ENCODE measurements at regions not wholly inside any gene's neighbourhood (a gene's known extent, or its start where the extent isn't known, plus 50 kb on each side); places are given as distances from the start of the nearest gene placed in this dataset.
A peak's percentile ranks its signal among the peaks of the same experiment; 100 is the strongest.

DNA sequence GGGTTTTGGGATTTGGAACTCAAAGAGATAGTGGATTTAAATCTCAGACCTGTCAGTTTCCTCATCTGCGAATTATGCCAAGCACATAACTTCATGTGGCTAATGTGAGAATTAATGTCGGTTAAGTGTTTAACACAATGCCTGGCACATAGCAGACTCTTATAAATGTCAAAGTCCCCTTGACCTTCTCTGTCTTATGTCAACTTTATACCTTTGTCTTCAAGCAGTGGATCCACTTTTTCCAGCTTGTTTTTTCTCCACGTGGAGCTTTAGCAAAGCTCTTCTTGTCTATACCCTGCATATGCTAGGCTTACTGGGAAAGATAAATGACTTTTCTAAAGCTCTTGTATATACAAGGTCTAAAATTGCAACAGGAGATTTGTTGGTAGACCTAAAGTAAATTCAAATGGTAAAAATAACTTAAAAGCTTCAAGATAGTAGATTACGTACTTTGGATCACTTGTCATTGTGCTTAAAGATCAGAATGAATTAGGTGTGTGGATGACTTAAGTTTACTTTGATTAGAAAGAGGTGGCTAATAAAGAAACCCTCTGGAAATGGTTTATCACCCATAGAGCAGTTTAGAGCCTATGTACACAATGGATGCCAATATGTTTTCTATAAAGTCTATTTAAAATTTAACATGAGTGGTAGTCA is 318.3 kb upstream of the SORL1-AS1 start:
- ATAC-seq (no peak), DNase-seq (no peak)
- intact Hi-C loops (cut with micrococcal nuclease), result no loop called here

DNA sequence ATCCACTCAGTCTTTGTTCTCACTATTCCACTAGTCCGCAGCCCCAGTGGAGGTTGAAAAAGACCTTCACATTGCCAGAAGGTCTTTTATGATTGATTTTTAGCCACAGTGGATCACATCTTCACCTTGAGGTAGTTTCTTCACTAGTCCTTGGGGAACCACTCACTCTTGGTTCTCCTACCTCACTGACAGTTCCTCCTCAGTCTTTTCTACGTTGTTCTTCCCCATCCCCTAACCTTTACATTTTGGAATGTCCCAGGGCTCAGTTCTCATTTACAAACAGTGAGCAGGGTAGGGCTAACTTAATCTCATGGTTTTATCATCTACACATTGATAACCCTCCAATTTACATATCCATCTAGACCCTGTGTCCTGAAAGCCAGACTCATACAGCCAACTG is 316.4 kb upstream of the SORL1-AS1 start:
- DNase-seq (no peak), ATAC-seq (no peak)
- intact Hi-C loops (cut with micrococcal nuclease), result no loop called here

DNA sequence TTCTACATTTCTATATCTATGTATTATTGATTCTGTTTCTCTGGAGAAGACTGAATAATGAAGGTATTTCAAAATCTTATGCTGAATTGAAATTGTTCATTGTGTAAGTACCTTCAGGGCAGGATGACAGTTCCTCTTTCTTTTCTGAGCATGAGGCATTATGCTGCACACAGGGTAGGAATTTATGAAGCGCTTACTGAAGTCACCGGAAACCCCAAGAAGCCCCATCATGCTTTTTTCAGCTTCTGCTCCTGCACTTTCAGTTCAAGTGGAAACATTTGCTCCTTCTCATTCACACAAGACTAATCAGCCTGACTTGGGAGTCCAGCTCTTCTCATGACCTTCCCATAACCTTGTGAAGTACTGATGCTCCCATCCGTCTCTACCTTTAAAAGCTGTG is 314.7 kb upstream of the SORL1-AS1 start:
- intact Hi-C loops (cut with micrococcal nuclease), result no loop called here
- ATAC-seq (no peak), DNase-seq (no peak)

DNA sequence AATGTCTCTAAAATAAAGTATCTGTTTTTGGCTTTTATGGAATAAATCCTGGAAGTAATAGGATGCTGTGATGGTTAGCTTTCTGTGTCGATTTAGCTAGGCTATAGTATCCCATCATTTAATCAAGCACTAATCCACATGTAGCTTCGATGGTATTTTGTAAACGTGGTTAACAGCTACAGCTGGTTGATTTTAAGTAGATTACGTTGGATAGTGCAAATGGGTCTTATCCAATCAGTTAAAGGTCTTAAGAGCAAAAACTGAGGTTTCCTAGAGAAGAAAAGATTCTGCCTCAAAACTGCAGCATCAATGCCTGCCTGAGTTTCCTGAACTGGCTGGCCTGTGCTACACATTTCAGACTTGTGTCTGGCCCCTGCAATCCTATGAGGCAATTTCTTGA is 314.2 kb upstream of the SORL1-AS1 start:
- intact Hi-C loops (cut with micrococcal nuclease), result no loop called here
- no peak for DNase-seq
- no peak for ATAC-seq

GRCh38 chr11:121766166-121766565 is 313.4 kb upstream of the SORL1-AS1 start:
- intact Hi-C loops (cut with micrococcal nuclease), result no loop called here
- DNase-seq (no peak), ATAC-seq (no peak)

DNA sequence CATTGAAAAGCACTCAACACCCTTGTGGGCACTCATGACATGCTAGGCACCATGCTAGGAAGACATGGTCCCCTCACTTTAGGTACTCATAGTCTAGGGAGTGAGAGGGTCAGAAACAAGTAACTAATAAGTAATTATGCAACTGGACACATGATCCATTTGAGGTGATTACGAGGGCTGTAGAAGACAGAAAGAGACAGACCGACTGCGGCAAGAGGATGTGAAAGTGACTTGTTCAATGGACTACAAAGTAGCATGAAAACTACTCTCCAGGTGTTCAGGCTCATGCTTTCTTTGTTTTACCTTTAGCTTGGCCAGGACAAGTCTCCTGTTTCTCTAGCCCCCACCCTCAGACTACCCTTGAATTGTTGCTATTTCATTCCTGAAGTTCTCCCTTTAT is 310.8 kb upstream of the SORL1-AS1 start:
- ATAC-seq (no peak), DNase-seq (no peak)
- intact Hi-C loops (cut with micrococcal nuclease), result no loop called here

DNA sequence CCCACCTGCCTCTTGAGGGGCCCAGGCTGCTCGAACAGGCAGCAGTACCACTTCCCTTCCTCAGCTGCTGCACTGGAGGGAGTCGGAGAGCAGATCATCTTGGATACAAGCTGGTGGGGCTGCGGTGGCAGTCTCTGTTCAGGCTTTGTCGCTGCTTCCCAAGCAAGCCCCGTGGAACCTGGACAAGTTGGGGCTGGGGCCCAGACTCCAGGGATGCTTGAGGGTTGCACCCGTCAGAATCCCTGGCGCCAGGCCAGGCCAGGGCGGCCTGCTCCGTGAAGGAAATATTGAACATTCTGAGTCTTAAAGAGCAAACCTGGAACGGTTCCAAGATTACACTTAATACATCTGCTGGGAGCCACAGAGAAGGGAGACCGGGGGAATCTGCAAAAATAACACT is 310.1 kb upstream of the SORL1-AS1 start:
- peak; percentile 23 for ATAC-seq
- intact Hi-C loops (cut with micrococcal nuclease), result no loop called here
- DNase-seq, result peak; percentile 46

DNA sequence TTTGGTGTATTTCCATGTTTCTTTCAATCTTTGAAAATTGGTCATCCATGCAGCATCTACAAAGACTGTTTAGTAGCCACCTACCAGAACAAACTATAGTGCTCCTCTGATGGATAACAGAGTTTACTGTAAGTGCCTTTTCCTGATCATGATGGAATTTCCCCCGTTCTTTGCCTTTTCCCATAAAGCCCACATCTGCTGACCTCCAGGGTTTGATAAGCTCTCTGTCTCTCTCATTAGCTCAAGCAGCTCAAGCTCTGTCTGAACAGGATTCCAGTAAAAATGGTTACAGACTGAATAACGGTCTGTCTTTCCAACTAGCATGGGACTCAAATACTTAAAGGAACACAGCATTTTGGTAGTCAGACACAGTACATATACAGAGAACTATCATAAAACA is 308.4 kb upstream of the SORL1-AS1 start:
- intact Hi-C loops (cut with micrococcal nuclease), result no loop called here
- no peak for ATAC-seq
- no peak for DNase-seq

DNA sequence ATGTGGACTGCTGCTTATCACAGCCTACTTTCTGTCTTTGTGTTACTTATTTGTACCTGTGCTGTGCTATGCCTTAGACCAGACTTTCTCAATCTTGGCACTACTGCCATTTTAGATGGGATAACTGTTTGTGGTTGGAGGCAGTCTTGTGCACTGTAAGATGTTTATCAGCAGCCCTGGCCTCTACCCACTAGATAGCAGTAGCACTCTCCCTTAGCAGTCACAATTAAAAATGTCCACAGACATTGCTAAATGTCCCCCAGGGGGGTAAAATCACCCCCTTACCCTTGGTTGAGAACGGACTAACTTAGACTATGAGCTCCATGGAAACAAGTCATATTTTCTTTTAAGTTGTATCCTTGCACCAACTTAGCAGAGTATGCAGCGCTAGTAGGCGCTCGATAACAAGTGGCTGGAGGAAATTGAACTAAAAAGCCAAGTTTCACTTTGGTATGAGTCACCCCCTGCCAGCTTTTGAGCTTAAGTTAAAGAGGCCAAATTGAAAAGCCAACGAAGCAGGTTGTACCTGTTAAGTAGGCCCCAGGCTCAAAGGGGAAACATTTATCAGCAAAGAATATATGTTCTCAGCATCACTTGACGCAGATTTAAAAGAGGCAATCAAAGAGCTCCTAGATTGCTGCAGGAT is 304.8 kb upstream of the SORL1-AS1 start:
- no peak for ATAC-seq
- no peak for DNase-seq
- intact Hi-C loops (cut with micrococcal nuclease), result no loop called here

DNA sequence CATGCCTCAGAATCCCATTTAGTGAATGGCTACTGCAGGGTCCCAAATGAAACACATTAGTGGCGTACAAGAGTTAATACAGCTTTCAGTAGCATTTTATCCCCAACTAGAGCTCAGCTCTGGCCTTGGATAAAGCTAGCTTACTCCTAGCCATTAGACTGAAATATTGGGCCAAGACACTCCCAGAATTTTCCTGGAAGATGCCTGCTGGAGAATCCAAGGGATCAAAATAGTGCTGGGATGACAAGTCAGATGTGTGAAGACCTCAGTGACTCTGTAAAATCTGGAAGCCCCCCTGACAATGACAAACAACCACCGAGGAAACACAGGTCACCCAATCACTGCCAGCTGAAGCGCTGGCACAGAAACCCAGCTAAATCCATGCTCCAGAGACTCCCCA is 303.1 kb upstream of the SORL1-AS1 start:
- intact Hi-C loops (cut with micrococcal nuclease), result no loop called here
- no peak for DNase-seq
- no peak for ATAC-seq

- DNase-seq, result no peak
- intact Hi-C loops (cut with micrococcal nuclease), result no loop called here
- ATAC-seq, result no peak
These were observed 302.4 kb upstream of the SORL1-AS1 start for GRCh38 chr11:121755191-121755590.

- intact Hi-C loops (cut with micrococcal nuclease), result no loop called here
- ATAC-seq (peak; percentile 80), DNase-seq (no peak)
These were observed 301.8 kb upstream of the SORL1-AS1 start for GRCh38 chr11:121754598-121754997.

DNA sequence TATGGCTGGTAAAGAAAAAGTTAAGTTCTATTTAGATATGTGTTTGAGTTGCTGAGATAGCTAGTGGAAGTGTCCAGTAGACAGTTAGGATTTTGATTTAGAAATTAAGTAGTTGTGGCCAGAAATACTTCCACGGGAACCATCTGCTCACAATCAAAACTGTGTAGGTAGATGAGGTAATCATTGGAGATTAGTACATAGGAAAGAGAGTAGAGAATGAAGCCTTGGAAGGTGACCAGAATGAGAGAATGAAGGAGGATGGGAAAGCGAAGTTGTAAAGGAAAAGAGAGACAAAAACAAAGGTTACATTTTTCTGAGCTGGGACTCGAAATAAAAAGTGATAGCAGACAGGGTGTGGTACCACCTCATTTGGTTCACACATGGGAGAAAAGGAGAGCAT is 296.9 kb upstream of the SORL1-AS1 start:
- intact Hi-C loops (cut with micrococcal nuclease), result no loop called here
- no peak for DNase-seq
- ATAC-seq, result no peak

- DNase-seq (no peak), ATAC-seq (no peak)
- intact Hi-C loops (cut with micrococcal nuclease), result no loop called here
These were observed 295.3 kb upstream of the SORL1-AS1 start for GRCh38 chr11:121748068-121748467.

- no peak for ATAC-seq
- DNase-seq, result no peak
- intact Hi-C loops (cut with micrococcal nuclease), result no loop called here
These were observed 290.5 kb upstream of the SORL1-AS1 start for GRCh38 chr11:121743285-121743684.

DNA sequence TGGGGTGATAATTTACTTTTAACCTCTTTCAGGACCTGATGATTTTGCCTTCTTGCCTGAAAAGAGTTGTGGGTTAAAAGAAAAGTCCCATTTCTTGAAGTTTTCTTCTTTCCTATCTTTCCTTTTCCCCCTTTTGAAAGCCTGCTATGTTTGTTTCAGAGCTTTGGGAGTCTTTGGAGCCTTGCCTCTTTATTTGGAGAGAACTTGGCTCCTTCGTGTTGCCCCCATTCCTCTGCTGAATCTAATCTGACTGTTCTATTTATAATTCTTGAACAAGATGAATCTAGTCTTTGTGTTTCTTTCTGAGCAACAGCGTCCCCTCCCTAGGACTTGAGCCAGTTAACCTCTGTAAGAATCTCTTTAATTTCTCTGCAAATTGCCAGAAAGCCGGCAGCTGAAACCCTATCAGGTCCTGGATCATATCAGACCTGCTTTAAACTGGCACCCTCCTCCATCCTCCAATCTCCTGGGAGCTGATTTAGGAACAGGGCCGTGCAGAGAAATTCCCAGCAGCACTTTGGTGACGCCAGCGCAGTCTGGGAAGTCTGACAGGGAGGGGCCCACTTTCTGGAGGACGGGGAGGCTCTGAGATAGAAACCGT is 289.1 kb upstream of the SORL1-AS1 start:
- intact Hi-C loops (cut with micrococcal nuclease), result no loop called here
- DNase-seq, result peak; percentile 82
- peak; percentile 97 for ATAC-seq

GRCh38 chr11:121741351-121741760 is 288.6 kb upstream of the SORL1-AS1 start:
- peak; percentile 60 for ATAC-seq
- DNase-seq, result peak; percentile 30
- intact Hi-C loops (cut with micrococcal nuclease), result no loop called here

DNA sequence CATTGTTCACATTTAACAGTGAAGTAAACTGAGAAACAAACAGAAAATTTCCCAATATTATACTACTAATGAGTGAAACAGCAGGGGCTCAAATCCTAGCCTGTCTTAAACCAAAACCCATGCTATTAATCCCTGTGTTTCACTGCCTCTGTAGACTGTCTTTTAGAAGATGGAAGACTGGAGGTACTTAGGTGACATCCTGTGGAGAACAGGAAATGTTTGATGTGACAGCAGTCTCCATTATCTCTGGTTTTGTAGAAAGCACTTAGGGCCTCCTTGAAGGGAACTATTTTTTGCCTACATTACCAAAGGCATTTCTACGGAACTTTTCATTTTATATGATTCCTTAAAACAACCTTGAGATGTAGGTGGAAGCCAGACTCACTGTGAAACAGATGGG is 288.1 kb upstream of the SORL1-AS1 start:
- ATAC-seq (no peak), DNase-seq (no peak)
- intact Hi-C loops (cut with micrococcal nuclease), result no loop called here

GRCh38 chr11:121733858-121734257 is 281.1 kb upstream of the SORL1-AS1 start:
- intact Hi-C loops (cut with micrococcal nuclease), result no loop called here
- no peak for DNase-seq
- no peak for ATAC-seq

- intact Hi-C loops (cut with micrococcal nuclease), result no loop called here
- DNase-seq, result no peak
- no peak for ATAC-seq
These were observed 275.2 kb upstream of the SORL1-AS1 start for GRCh38 chr11:121727942-121728341.

DNA sequence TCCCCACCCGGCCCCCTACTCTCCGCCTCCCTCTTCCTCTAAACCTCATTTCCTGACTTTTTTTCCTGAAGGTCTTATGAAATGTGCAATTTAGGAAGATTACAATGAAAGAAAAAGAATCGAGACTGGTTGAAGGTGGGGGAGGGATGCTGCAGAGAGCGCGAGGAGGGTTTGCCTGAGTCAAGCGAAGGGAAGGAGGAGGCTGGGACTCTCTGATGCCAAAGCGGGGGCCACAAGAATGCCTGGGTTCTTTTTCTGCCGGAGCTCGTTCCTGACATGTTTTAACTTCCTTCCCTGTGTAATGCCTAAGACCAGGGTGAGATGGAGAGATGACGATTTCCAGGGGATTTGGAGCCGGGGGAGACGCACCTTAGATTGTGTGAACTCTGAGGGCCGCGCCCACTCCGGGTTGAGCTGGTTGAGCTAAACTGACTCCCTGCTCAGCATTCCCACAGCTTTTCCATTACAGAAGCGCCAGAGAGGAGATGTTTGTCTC is 270.5 kb upstream of the SORL1-AS1 start:
- peak; percentile 36 for ATAC-seq
- intact Hi-C loops (cut with micrococcal nuclease), result no loop called here
- peak; percentile 42 for DNase-seq
